UCSD-AML1 (cell line): ENCODE measurements at regions not wholly inside any gene's neighbourhood (a gene's known extent, or its start where the extent isn't known, plus 50 kb on each side); places are given as distances from the start of the nearest gene placed in this dataset.
"Not testable (repeated sequence)": the region's sequence is repeated elsewhere in the genome, so short reads cannot be mapped to it uniquely, and the experiment has no call there.

Experiments
- DNase-seq: peaks from one replicate; lab custom pipeline; 2025; ENCODE audit not compliant: unreplicated experiment; lab: John Stamatoyannopoulos, UW

- not testable (repeated sequence) for DNase-seq
These were observed 162.1 kb upstream of the FGF13 start for GRCh38 chrX:138873640-138874039.

DNA sequence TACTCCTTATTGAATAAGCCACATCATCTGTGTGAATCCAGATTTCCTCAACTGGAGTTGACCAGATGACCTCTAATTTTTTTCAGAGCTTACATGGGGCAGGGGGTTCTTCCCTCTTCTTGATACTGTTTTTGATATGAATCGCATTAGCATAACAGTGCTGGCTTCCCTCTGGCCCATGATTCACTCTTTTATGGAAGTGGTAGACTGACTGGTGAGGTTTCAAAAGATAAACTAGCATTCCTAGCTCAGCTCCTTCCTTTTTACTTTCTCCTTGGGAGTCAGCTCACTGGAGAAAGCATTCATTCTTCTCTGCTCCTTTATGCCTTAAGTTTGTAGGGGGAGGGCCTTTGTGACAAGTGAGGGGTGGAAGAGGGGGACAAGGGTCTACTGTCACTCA is 161.0 kb upstream of the FGF13 start:
- DNase-seq, result no peak

DNA sequence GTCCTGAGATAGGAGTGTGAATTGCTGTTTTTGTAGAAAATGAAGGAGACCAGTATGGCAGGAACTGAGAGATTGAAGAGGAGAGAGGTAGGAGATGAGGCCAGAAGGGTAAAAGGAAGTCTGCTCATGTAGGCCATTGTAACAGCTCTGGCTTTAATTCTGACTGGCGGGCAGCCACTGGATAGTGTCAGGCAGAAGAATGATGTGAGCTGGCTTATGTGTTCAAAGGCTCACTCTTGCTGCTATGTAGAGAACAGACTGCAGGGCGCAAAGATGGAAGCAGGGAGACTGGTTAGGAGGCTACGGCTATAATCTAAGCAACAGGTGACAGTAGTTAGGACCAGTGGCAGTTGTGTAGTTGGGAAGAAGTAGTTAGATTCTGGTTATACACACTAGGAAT is 160.2 kb upstream of the FGF13 start:
- DNase-seq, result no peak

- DNase-seq, result no peak
These were observed 155.1 kb upstream of the FGF13 start for GRCh38 chrX:138866643-138867042.

GRCh38 chrX:138865093-138865649 is 153.7 kb upstream of the FGF13 start:
- DNase-seq, result no peak

DNA sequence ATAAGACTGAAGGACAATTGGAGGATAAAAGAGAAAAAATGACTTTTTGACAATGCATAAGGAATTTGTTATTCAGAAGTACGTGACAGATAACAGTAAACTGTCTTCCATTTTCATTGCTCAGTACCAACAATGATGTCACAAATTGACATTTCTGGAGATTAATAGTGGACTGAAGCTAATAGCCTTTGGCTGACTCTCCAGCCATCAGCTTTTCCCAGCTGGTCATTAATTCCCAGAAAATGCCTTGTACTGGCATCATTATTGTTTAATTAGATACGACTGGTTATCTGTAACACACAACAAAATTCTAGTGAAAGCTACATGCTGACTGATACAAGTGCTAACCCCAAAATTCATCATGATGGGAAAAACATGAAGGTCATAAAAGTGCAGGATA is 147.9 kb upstream of the FGF13 start:
- no peak for DNase-seq

DNA sequence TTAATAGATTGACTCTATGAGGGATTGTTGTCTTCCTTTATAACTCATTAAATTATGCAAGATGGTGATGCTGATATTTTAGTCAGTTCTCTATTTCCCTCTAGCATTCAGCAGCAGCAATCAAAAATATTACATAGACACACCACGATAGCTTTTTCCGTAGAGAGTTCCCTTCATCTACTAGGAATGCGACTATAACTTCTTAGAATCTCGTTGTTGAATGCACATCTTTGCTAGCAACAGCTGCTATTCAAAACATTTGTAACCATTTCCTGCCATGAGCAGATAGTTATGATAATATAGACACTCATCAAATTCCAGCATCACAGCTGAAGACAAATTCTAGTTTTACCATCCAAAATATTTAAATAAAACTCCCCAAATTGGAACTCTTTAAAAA is 147.4 kb upstream of the FGF13 start:
- no peak for DNase-seq

DNA sequence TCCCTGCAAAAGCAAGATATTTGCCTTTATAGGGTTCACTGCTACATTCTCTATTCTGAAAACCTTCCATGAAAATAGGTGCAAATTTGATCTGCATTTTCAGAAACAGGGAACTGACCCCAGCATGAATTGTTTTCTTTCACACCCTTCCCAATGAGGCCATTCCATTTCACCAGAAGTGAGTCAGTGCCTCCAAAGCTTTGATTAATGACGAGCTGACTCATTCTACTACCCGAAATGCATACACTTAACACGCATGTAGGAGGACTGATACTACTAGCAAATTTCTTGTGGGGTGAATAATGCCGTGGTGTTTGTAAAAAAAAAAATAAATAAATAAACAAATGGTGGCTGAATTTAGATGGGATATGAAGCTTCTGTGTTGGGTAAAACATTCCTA is 146.9 kb upstream of the FGF13 start:
- no peak for DNase-seq

DNA sequence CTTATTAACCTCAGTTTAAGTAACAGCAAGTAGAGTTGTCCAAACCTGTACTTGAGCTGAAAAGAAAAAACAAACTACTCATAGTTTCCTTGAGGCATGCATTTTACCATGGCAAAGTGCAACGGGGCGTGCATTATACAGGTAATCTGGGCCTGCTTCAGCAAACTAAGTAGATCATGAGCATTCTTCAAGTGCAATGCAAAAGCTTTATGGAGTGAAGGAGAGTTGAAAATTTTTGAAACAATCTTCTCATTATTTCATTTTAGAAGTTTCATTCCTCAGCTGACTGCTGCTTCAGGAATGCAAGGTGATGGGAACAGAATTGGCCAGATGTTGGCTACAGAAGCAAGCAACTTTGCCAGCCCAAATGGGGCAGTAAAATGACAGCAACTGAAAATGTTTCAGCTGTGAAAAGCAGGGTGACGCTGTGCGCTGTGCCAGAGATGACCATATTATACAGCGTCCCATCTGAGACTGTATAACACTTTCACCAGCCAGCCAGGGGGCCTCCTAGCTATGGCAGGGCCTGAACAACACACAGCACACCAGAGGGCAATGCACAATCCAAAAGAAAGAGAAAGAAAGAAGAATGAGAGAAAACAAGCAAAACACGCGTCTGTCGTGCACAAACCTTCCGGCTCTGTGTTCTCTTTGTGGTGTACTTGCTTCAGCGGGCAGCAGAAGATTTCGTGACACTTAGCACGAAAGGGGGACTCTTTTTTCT is 145.5 kb upstream of the FGF13 start:
- no peak for DNase-seq

GRCh38 chrX:138853936-138854335 is 142.4 kb upstream of the FGF13 start:
- no peak for DNase-seq

GRCh38 chrX:138849521-138849920 is 138.0 kb upstream of the FGF13 start:
- no peak for DNase-seq

DNA sequence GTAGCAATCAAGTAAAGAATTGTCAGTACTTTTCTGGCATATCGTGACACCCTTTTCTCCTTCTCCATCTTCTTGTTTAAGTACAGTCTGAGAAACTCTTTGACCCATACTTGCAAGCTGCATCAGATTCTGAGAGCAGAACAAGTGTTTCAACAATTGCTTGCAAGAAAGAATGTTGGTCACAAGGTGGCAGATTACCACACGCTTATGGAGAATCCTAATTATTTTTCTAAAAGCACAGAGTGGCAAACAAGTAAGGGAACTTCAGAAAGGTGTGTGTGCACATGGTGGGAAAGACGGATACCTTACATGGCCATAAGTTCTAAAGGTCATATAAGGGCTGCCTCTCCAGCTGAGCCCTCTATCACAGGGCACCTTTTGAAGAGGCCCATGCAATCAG is 136.4 kb upstream of the FGF13 start:
- DNase-seq, result no peak

- DNase-seq, result no peak
These were observed 134.3 kb upstream of the FGF13 start for GRCh38 chrX:138845786-138846185.

DNA sequence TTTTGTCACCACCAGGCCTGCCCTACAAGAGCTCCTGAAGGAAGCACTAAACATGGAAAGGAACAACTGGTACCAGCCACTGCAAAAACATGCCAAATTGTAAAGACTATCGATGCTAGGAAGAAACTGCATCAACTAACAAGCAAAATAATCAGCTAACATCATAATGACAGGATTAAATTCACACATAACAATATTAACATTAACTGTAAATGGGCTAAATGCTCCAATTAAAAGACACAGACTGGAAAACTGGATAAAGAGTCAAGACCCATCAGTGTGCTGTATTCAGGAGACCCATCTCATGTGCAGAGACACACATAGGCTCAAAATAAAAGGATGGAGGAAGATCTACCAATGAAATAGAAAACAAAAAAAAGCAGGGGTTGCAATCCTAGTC is 95.9 kb upstream of the FGF13 start:
- not testable (repeated sequence) for DNase-seq

GRCh38 chrX:138794246-138794645 is 82.7 kb upstream of the FGF13 start:
- DNase-seq, result no peak

DNA sequence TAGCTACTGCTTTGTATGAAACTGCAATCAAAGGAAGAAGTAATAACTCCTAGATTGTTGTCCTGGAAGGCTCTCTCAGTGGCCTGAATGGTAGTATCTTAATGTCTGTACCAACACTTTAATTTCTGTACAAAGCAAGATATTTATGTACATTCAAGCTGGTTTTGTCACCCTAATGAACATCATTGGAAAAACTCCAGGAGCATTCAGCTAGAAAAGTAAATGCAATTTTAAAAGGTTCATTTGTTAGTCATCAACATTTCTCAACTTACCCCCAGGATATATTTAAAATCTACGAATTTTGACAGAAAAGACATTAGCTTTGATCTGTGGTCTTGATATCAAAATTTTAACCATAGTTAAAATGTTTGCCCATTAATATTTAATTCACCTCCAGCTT is 80.0 kb upstream of the FGF13 start:
- no peak for DNase-seq

- no peak for DNase-seq
These were observed 77.3 kb upstream of the FGF13 start for GRCh38 chrX:138788771-138789170.

DNA sequence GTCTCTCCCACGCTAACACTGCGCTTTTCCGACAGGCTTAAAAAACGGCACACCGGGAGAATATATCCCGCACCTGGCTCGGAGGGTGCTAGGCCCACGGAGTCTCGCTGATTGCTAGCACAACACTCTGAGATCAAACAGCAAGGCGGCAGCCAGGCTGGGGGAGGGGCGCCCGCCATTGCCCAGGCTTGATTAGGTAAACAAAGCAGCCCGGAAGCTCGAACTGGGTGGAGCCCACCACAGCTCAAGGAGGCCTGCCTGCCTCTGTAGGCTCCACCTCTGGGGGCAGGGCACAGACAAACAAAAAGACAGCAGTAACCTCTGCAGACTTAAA is 67.0 kb upstream of the FGF13 start:
- DNase-seq, result not testable (repeated sequence)

DNA sequence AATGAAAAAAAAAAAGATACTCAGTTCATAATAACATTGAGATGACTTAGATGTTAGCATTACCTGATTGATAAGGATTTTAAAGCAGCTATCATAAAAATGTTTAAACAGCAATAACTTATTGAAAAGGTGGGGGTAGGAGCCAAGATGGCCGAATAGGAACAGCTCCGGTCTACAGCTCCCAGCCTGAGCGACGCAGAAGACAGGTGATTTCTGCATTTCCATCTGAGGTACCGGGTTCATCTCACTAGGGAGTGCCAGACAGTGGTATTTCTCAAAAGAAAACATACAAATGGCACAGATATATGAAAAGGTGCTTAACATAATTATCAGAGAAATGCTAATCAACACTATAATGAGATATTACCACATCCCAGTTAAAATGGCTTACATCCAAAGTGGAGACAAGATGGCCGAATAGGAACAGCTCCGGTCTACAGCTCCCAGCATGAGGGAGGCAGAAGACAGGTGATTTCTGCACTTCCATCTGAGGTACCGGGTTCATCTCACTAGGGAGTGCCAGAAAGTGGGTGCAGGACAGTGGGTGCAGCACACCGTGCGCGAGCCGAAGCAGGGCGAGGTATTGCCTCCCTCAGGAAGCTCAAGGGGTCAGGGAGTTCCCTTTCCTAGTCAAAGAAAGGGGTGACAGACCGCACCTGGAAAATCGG is 66.5 kb upstream of the FGF13 start:
- not testable (repeated sequence) for DNase-seq

- DNase-seq, result no peak
These were observed 65.7 kb upstream of the FGF13 start for GRCh38 chrX:138777230-138777629.

- no peak for DNase-seq
These were observed 64.0 kb upstream of the FGF13 start for GRCh38 chrX:138775517-138775916.

DNA sequence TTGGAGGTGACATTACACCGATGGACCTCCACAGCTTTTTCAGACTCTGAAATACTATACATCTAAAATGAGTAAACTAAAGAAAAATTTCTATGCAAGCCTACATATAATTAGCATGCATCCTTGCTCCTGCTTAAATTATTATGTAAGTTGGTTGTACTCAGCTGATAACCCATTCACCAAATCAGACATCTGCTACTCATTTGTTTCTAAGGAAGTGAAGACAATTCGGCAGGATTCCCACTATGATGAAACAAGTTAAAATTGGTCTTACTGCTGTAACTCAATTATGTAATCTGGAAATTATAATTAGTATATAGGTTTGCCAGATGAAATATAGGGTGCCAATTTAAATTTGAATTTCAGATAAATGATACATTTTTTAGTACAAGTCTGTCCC is 59.5 kb upstream of the FGF13 start:
- DNase-seq, result no peak

DNA sequence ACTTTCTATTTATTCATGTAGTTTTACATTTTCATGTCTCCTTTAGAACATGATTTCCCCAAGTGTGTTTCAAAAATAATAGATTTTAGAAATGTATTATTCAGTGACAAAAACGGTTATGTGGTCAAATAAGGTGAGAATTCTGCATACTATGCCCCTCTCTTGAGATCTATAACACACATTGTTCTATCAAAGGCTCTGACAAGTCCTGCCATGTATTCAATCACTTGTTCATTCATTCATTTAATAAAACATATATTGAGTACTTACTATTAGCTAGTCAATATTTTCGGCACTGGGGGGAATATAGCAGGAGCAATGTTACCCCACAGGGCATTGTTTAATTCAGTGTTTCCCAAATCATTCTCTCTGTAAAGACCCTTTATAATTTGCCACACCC is 58.4 kb upstream of the FGF13 start:
- no peak for DNase-seq
